CD4-positive, alpha-beta T cell treated with Interleukin-6 for 4 hours (primary cell): ENCODE measurements at regions not wholly inside any gene's neighbourhood (a gene's known extent, or its start where the extent isn't known, plus 50 kb on each side); places are given as distances from the start of the nearest gene placed in this dataset.
A peak's percentile ranks its signal among the peaks of the same experiment; 100 is the strongest.

Source experiments
- DNase-seq: peaks from one replicate; pipeline ENCODE4 v3.0.0-alpha.2; 2020; ENCODE audit warnings: mixed read lengths

GRCh38 chr20:50273601-50274491, 83.2 kb downstream of the CEBPB start:
- no peak for DNase-seq

DNA sequence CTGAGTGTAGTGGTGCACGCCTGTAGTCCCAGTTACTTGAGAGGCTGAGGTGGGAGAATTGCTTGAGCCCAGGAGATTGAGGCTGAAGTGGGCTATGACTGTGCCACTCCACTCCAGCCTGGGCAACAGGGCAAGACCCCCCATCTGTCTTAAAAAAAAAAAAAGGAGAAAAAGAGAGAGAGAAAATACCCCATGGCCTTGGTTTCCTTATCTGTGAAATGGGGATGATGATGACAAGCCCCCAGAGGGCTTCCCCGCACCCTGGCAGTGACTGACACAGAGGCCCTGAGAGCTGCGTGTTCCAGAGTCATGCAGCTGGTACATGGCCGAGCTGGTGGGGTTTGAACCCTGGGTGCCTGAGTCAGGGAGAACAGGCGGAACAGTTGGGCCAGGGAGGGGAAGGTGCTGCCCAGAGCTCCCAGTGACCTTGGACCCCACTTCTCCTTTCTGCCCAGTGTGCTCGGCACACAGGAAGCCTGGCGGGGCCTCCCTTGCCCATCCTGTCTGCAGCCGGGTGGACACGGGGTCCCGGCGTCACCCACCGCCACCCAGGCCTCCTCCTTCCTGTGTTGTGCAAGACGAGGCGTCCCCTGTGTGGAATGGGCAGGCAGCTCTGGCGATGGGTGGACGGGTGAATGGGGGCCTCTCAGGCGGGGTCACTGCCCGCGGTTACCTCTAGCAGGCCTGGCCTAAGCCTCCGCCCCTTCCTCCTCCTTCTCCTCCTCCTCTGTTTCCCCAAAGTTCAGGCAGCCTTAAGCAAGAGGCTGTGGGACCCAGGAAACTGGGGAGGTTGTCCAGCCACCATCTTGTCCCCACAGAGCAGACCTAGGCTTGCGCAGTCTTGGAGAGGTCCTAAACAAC, 84.2 kb downstream of the CEBPB start:
- no peak for DNase-seq

DNA sequence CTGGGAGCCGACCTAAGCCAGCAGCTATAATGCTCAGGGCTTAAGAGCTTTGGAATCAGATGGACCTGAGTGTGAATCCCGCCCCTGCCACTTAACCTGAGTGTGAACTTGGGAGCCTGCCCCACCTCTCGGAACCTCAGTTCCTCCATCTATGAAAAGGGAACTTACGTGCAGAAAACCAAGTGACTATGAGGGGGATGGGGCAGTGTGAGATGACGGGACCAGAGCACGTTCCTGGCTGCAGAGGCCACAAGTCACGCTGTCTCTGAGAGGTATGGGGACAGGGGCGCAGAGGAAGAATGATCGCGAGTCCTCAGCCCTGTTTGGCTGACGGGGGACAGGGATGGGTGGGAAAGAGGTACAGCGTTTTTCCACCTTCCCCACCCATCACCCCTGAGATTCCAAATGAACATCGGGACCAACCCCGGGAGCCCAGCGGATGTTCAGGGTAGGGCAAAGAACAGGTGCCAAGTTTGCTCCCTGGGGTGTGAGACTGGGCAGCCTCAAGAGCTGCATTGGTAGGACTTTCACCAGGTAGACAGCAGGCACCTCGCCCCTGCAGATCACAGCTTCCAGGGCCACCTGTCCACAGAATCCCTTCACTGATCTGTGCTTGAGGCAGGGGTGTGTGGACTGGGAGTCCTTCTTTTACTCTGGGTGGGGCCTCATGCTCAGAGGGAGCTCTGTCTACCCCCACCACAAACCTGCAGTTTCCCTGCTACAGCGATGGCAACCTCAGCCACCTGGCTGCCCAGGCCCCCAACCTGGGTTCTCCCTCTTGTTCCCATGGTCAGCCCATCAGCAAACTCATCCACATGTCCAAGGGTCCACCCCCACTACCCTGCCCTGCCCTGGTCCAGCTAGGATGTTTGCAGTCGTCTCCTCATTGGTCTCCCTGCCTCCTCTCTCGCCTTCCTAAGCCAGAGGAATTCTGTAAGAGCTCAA, 85.8 kb downstream of the CEBPB start:
- no peak for DNase-seq

DNA sequence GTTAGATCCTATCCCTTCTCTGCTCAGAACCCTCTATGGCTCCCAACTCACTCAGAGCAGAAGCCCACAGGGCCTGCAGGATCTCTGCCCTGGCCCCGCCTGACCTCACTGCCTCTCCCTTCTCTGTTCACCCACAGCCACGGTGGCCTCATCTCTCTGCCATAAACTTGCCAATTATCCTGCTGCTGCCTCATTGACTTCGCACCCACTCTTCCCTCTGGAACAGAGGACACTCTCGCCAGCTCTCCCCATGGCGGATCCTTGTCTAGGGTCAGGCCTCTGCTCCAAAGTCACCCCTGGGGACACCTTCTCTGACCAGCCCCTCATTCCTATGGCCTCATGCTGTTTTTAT, 86.4 kb downstream of the CEBPB start:
- DNase-seq = no peak

DNA sequence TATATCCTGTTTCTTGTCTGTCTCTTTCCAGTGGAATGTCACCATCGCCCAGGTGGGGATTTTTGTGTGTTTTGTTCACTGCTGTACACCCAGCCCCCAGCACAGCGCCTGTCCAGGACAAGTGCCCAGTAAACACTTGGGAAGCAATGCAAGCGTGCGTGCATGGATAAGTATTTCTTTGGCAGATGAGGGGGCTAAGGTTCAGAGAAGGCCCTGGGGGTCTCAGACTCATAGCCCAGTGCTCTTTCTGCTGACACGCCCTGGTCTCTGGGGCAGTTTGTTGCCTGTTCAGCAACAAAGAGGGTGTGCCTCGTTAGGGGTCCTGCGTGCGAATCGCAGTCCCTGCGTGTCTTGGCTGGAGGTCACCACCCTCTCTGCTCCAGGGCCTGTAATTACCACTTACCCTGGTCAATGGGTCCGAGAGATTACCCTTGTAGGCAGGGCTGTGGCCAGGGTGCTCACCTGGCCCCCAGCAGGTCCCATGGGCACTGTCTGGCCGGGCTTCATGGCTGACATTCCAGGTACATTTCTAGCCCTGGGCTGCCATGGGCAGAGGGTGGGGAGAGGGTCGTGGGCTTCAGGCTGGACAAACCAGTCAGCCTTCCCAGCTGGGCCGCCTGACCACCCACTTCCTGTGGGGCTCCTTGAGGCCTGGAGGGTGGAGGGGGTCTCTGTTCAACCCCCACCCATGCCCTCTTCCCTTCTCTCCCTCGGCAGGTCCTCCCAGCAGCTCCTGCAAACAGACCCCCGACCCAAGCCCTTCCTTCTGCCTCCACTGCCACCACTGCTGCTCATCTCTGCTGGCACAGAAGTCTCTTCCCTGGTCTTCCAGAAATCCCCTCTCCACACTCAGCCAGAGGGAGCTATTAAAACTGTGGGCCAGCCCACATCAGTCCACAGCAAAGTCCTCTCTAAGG, 87.1 kb downstream of the CEBPB start:
- DNase-seq = no peak

DNA sequence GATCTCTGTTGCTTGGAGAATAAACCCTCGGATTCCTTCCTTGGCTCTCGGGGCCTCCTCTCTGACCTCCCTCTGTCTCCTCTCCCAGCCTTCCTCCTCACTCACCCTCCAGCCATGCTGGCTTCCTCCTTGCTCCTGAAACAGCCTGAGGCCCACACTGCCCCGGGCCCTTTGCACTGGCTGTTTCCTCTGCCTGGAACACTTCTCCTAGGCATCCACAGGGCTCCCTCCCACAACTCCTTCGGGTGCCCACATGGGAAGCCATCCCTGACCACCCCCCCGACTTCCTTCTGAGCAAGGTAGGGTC, 87.7 kb downstream of the CEBPB start:
- DNase-seq = no peak

- DNase-seq = no peak
Observed at GRCh38 chr20:50278684-50279531, 88.3 kb downstream of the CEBPB start.

GRCh38 chr20:50279988-50280850, 89.6 kb downstream of the CEBPB start:
- no peak for DNase-seq

- no peak for DNase-seq
Observed at GRCh38 chr20:50280851-50281655, 90.4 kb downstream of the CEBPB start.

- DNase-seq = no peak
Observed at GRCh38 chr20:50281831-50282591, 91.4 kb downstream of the CEBPB start.

DNA sequence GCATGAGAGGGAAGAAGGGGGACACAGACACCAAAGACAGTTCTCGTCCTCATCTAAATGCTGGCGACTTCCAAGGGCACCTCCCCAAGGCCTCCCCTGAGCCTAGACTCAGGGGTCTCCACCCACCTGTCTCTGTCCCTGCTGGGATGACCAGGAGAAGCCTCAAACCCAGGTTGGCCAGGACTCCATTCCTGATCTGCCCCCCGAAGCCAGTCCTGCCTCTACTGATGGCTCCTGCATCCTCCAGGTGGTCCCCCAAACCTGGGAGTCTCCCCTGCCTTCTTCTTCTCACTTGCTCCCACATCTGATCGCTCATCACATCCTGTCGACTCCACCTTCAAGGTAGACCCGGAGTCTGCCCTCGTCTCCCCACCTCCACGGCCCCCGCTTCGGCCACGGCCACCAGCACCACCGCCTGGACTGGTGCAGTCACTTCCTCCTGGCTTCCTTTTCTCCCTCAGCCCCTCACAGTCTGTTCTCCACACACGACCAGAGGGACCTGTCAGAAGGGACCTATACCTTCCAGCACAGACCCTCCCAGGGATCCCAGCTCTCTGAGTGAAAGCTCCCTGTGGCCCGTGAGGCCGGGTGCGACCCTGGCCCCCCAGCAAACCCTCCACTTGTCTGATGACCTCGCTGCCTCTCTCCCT, 92.1 kb downstream of the CEBPB start:
- DNase-seq = no peak

- no peak for DNase-seq
Observed at GRCh38 chr20:50283370-50283769, 92.7 kb downstream of the CEBPB start.

DNA sequence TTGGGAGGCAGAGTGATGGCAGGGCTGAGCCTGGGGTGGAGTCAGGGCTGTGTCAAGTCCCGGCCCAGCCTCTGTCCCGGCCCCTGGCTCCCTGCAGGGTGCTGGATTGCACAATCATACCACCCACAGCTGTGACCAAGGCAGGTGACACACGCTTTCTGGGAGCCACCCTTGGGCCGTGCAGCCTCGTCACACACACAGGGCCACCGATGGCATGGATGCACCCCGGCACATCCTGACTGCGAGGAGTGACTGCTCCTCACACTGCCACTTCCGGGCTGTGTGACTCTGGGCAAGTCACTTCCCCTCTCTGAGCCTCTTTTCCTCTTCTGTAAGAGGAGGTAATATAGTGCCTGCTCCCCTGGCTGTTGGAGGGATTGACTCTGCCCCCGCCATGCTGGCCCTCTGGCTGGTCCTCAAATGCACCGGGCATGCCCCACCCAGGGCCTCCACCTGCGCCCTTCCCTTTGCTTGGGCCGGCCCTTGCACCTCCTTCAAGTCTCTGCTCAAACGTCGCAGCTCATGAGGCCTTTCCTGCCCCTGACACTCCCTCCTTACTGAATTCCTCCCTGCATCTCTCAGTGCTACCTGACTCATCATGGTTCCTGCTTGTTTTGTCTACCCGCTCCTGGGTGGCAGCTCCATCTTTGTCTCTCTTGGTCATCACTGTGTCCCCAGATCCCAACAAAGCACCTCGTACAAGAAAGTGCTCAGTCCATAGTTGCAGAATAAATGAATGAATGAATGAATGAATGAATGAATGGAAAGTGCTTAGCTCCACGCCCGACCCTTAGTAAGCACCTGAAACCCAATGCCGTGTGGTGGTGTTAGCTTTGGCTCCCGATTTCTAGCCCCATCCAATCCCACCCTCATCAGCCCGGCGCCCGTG, 93.5 kb downstream of the CEBPB start:
- DNase-seq = peak; percentile 10

DNA sequence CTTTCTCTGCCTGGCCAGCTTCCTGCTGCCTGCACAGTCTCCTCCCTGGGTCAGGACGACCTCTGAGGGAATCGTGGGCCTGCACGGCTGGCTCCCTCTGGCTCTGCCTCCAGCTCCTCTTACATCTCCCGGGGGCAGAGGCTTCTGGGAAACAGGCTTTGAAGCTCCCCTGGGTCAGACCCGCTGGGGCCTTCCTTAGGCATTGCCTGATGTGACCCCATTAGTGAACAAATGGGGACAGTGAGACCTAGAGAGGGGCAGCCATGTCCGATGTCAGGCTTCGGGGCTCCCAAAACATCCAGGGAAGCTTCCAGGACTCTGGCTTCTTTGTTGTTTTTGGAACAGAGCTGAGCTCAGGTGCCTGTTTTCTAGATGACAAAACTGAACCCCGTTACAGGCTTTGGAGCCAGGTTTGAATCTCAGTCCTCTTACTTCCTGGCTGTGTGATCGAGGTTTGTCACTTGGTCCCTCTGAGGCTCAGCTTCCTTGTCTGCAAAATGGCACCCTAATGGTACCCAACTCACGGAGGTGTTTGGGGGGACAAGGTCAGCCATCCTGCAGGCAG, 94.3 kb downstream of the CEBPB start:
- no peak for DNase-seq

DNA sequence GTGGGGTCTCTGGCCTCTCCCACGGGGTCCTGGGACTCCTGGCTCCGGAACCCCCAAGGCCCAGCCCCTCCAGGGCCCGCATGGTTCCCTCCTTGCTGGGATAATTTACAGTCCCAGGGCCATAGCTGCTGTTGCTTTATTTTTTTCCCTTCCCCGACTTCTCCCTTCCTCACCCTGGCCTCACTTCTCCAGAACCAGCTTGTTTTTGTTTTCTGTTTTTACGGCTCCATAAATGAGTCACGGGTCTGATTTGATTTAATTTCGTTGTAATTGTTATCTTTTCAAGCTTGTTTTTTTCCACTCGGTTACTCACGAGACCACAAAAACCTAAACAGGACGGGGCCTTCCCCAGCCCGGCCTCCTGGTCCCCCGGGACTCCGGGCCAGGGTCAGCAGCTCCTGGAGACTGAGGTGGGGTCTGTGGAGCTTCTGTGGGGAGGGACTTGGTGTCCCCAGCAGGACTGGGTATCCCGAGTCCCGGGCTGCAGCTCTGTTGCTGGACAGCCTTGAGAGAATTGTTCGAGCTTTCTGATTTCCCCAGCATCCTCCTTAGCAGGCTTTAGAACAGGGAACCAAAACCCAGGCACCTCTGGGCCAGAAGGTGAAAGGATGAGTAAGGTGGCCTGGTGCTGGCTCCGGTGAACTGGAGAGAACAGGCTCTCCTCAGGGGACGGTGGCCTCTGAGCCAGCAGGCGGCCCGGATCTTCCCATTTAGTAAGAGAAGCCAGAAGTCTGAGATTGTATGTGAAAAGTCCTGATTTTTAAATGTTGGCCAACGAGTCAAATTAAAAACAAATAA, 94.9 kb downstream of the CEBPB start:
- DNase-seq = no peak

GRCh38 chr20:50286174-50286511, 95.5 kb downstream of the CEBPB start:
- no peak for DNase-seq
